HG02885 (cell line): ENCODE measurements at regions not wholly inside any gene's neighbourhood (a gene's known extent, or its start where the extent isn't known, plus 50 kb on each side); places are given as distances from the start of the nearest gene placed in this dataset.
"Not testable (repeated sequence)": the region's sequence is repeated elsewhere in the genome, so short reads cannot be mapped to it uniquely, and the experiment has no call there.

Source experiments
- ATAC-seq: cut with Tn5 transposase; IDR thresholded peaks from one replicate; pipeline ENCODE4 v1.9.1; 2021; ENCODE audit warnings: mild to moderate bottlenecking; ENCODE audit not compliant: unreplicated experiment, poor library complexity

DNA sequence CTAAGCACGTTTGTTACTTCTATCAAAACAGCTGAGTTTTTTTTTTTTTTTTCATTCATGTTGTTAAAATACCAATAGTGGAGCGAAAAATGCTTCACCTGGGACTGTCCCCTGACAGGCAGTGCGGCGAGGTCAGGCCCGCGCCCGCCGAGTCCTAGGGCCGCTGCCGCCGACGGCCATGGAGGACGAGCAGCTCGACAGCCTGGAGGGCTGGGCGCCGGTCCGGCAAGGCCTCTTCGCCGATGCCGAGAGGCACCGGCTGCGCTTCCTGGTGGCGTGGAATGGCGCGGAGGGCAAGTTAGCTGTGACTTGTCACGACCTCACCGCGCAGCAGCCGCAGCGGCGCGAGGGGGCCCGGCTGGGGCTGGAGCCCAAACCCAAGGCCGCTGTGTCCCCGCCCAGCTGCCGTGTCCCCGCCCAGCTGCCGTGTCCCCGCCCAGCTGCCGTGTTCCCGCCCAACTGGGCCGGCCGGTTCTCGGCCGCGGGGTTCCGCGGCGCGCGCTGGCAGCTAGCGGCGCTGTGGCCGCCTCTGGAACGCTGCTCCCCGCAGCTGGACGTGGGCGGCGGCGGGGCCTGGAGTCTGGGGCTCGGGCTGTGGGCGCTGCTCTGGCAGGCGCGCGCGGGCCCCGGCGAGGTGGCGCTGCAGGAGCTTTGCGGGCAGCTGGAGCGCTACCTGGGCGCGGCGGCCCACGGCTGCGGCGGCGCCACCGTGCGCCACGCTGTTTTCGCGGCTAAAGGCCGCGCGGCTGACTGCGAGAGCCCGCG is 56.7 kb upstream of the GOLGA8R start:
- peak; percentile 84 for ATAC-seq

DNA sequence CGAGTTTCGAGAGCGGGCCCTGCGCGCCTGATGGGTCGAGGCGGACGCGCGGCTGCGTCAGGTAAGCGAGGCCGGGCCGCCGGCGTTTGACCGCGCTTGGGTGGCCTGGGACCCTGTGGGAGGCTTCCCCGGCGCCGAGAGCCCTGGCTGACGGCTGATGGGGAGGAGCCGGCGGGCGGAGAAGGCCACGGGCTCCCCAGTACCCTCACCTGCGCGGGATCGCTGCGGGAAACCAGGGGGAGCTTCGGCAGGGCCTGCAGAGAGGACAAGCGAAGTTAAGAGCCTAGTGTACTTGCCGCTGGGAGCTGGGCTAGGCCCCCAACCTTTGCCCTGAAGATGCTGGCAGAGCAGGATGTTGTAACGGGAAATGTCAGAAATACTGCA is 57.3 kb upstream of the GOLGA8R start:
- ATAC-seq = not testable (repeated sequence)

DNA sequence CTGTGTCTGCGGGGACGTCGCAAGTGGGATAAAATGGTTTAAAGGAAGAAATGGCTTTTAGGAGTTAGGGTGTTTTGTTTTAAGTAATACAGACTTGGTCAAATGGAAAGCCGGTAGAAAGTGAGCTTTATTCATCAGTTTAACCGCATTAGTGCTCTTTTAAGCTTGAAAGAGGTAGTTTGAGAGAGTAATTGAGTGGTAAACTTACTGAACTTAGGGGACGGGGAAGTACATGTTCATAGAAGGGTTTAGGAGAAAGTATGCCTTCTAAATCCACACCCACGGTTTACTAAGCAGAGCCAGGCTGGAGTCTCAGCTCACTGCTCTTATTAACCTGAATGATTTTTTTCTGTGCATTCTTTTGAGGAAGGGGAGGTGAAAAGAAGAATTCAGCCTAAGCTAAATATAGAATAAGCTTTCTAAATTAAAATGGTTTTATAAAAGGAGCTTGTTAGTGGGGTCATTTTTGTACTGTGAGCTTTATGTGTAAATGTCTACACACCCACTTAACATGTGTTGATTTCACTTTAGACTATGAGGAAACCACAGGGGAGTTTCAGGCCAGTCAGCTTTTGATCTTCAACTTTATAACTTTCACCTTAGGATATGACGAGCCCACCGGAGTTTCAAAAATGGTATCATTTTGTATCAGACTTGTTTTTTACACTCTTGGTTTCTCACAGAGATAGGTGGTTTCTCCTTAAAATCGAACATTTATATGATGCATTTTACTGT is 57.9 kb upstream of the GOLGA8R start:
- ATAC-seq = peak; percentile 40

DNA sequence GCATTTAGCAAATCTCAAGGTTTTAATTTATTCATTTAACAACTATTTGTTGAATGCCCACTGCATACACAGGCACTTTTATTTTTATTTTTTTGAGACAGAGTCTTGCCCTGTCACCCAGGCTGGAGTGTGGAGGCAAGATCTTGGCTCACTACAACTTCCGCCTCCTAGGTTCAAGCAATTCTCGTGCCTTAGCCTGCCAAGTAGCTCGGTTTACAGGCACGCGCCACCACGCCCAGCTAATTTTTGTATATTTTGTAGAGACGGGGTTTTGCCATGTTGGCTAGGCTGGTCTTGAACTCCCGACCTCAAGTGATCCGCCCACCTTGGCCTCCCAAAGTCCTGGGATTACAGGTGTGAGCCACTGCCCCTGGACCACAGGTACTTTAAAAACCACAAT is 67.0 kb upstream of the GOLGA8Q start:
- not testable (repeated sequence) for ATAC-seq

DNA sequence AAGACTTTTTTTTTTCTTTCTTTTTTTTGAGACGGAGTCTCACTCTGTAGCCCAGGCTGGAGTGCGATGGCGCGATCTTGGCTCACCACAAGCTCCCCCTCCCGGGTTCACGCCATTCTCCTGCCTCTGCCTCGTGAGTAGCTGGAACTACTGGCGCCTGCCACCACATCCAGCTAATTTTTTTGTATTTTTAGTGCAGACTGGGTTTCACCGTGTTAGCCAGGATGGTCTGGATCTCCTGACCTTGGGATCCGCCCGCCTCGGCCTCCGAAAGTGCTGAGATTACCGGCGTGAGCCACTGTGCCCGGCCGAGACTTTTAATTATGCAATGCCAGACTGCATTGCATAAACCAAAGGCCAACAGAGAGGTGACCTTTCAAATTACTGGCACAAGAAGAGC is 62.6 kb upstream of the GOLGA8Q start:
- ATAC-seq = not testable (repeated sequence)

DNA sequence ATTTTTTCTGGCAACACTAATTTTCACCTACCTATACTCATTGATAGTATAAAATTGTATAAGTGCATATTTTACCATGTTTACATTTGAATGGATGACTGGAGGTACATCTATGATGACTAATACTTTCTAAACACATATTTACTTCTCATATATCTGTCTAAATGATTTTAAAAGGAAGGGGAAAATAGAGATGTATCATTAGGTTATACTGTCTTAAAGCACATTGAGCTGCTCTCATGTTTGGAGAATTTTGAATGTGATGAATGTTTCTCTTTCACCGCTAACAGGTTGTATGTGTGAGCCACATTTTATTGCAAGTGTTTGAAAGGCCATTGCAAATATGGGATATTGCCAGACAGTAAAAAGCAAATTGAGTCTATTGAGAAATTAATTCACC is 61.5 kb upstream of the GOLGA8Q start:
- ATAC-seq = not testable (repeated sequence)

DNA sequence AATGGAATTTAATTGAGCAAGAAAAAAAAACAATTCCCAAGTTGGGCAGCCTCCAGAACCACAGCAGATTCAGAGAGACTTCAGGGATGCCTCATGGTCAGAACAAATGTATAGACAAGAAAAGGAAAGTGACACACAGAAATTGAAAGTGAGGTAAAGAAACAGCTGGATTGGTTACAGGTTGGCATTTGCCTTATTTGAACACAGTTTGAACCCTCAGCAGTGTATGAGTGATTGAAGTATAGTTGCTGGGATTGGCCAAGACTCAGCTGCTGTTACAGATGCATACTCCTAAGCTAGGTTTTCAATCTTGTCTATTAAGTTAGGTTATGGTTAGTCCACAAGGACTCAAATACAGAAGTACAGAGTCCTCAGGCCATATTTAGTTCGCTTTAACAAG is 57.9 kb upstream of the GOLGA8Q start:
- not testable (repeated sequence) for ATAC-seq

DNA sequence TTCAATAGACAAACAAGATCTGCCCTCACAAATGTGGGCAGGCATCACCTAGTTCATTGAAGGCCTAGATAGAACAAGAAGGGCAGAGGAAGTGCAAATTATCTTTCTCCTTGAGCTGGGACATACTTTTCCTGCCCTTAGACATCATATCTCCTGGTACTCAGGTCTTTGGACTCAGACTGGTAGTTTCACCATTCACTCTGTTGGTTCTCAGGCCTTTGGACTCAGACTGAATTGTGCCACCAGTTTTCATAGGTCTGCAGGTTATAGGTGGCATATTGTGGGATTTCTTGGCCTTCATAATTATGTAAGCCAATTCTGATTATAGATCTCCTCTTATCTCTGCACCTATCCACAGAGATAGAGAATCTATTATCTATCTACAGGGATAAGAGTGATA is 54.6 kb upstream of the GOLGA8Q start:
- ATAC-seq = not testable (repeated sequence)

DNA sequence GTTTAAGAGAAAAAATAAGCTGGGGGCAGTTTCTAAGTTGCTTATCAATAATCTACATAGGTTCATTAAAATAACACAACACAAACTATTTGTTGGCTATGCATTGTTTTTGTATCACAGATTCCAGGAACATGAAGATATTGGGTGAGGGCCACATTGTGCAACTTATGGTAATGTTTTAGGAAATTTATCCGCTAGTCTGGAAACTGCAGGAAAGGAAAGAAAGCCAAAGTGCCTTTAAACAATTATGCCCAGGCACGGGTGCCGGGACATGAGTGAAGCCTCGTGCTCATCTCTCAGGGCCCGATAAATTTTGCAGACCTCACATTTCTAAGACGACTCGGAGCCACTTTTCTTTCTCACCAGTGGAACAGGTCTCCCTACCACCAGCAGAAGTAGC is 52.6 kb upstream of the GOLGA8Q start:
- not testable (repeated sequence) for ATAC-seq

DNA sequence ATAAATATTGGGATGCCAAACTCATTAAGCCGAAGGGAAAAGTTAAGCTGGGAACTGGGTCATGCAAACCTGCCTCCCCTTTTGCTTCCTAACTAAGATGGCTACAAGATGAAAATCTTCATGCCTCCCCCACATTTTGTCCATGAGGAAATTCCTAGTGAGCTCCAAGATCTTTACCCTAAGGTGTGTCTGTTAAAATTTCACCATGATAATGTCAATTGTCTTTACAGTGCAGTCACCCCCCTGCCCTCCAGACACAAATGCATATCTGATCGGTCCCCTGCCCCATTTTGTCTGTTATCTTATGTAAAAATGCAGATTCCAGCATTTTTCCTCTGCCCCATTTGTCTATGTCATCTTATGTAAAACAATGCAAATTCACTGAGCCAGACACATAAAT is 51.3 kb upstream of the GOLGA8Q start:
- not testable (repeated sequence) for ATAC-seq
